Trophoblast cell (in vitro differentiated cells and primary cell): ENCODE measurements at regions not wholly inside any gene's neighbourhood (a gene's known extent, or its start where the extent isn't known, plus 50 kb on each side); places are given as distances from the start of the nearest gene placed in this dataset.

Experiments
- DNase-seq, 2 donors: peaks; one replicate each; pipeline ENCODE4 v3.0.0-alpha.2; 2016
- H2AFZ ChIP-seq: 2 replicates; pipeline ENCODE4 v1.6.1; 2013; ENCODE audit warnings: low read length, moderate library complexity, mild to moderate bottlenecking; ENCODE audit not compliant: insufficient read depth, poor library complexity
- H2AK5ac ChIP-seq: 2 replicates; pipeline ENCODE4 v1.6.1; 2013; ENCODE audit warnings: mild to moderate bottlenecking, low read length
- H2BK120ac ChIP-seq: 2 replicates; pipeline ENCODE4 v1.6.1; 2013; ENCODE audit warnings: low read length, mild to moderate bottlenecking, moderate library complexity; ENCODE audit not compliant: insufficient read depth, poor library complexity
- H2BK12ac ChIP-seq: 2 replicates; pipeline ENCODE4 v1.6.1; 2013; ENCODE audit warnings: mild to moderate bottlenecking, low read length, moderate library complexity
- H2BK5ac ChIP-seq: 2 replicates; pipeline ENCODE4 v1.6.1; 2013; ENCODE audit warnings: low read length, low read depth, moderate library complexity, mild to moderate bottlenecking; ENCODE audit not compliant: poor library complexity
- H3K14ac ChIP-seq: 2 replicates; pipeline ENCODE4 v1.6.1; 2013; ENCODE audit warnings: mild to moderate bottlenecking, low read length
- H3K18ac ChIP-seq: 2 replicates; pipeline ENCODE4 v1.6.1; 2013; ENCODE audit warnings: mild to moderate bottlenecking, low read length
- H3K23ac ChIP-seq: 2 replicates; pipeline ENCODE4 v1.6.1; 2013; ENCODE audit warnings: low read length
- H3K27ac ChIP-seq: 2 replicates; pipeline ENCODE4 v1.5.1; 2013; ENCODE audit warnings: low read depth, mild to moderate bottlenecking, inconsistent platforms, low read length, moderate library complexity
- H3K27me3 ChIP-seq: 2 replicates; pipeline ENCODE4 v1.6.1; 2013; ENCODE audit warnings: inconsistent platforms, mild to moderate bottlenecking, low read length, moderate library complexity; ENCODE audit not compliant: insufficient read depth
- H3K36me3 ChIP-seq, 2 experiments: 1 replicate in 1 of 2; 2 replicates in 1 of 2; pipeline ENCODE4 v1.6.1; 2013; ENCODE audit warnings: low read length in 2 of 2, mild to moderate bottlenecking in 2 of 2, moderate library complexity in 1 of 2; ENCODE audit not compliant: insufficient read depth in 2 of 2, control insufficient read depth in 1 of 2
- H3K4ac ChIP-seq: 2 replicates; pipeline ENCODE4 v1.6.1; 2013; ENCODE audit warnings: low read depth, mild to moderate bottlenecking, low read length, moderate library complexity
- H3K4me1 ChIP-seq, 2 experiments: 1 replicate in 1 of 2; 2 replicates in 1 of 2; pipeline ENCODE4 v1.6.1; 2013; ENCODE audit warnings: low read length in 2 of 2, mild to moderate bottlenecking in 2 of 2, moderate library complexity in 1 of 2; ENCODE audit not compliant: insufficient read depth in 2 of 2, control insufficient read depth in 1 of 2
- H3K4me2 ChIP-seq: 2 replicates; pipeline ENCODE4 v1.6.1; 2013; ENCODE audit warnings: inconsistent platforms, mild to moderate bottlenecking, low read length, moderate library complexity
- H3K4me3 ChIP-seq: 2 replicates; pipeline ENCODE4 v1.5.1; 2013; ENCODE audit warnings: mild to moderate bottlenecking, low read depth, low read length, inconsistent platforms
- H3K79me1 ChIP-seq: one replicate; pipeline ENCODE4 v1.6.1; 2013; ENCODE audit warnings: low read length
- H3K79me2 ChIP-seq: 2 replicates; pipeline ENCODE4 v1.6.1; 2013; ENCODE audit warnings: low read length, mild to moderate bottlenecking; ENCODE audit not compliant: control insufficient read depth, insufficient read depth, poor library complexity
- H3K9ac ChIP-seq: 2 replicates; pipeline ENCODE4 v1.6.1; 2013; ENCODE audit warnings: mild to moderate bottlenecking, low read length
- H3K9me3 ChIP-seq: 2 replicates; pipeline ENCODE4 v1.6.1; 2013; ENCODE audit warnings: low read depth, mild to moderate bottlenecking, control low read depth, inconsistent platforms, low read length; ENCODE audit not compliant: insufficient read depth
- H4K12ac ChIP-seq: 2 replicates; pipeline ENCODE4 v1.6.1; 2013; ENCODE audit warnings: low read depth, mild to moderate bottlenecking, low read length, moderate library complexity
- H4K8ac ChIP-seq: 2 replicates; pipeline ENCODE4 v1.6.1; 2013; ENCODE audit warnings: low read depth, mild to moderate bottlenecking, low read length, moderate library complexity
- H4K91ac ChIP-seq: one replicate; pipeline ENCODE4 v1.6.1; 2013; ENCODE audit warnings: low read depth, mild to moderate bottlenecking, low read length, moderate library complexity
- WGBS: extraction: QIAGEN DNeasy Blood & Tissue Kit; methylation state at CpG from one replicate; pipeline ENCODE4 v1.1.7; 2013; ENCODE audit warnings: missing lambda C conversion rate; ENCODE audit not compliant: insufficient read length, insufficient coverage; ENCODE audit errors: extremely low coverage; 5-methylcytosine and 5-hydroxymethylcytosine counted together

GRCh38 chr3:89619263-89619662 is 511.8 kb downstream of the EPHA3 start:
- no peak overlapping the region for H2BK5ac ChIP-seq
- H4K8ac ChIP-seq, result no peak overlapping the region
- no peak overlapping the region for H3K18ac ChIP-seq
- H2AFZ ChIP-seq, result no peak overlapping the region
- DNase-seq, result no peak
- H3K36me3 ChIP-seq, result no peaks in the 10 kb centered on the region
- H3K4ac ChIP-seq, result no peak overlapping the region
- no peaks in the 10 kb centered on the region for H3K9me3 ChIP-seq
- no peak overlapping the region for H2BK12ac ChIP-seq
- H4K91ac ChIP-seq, result no peak overlapping the region
- no CpG with 5 or more reads among the region's 1 CpG for WGBS
- H3K4me1 ChIP-seq, result peaks cover 0 to 4% of the 10 kb centered on the region in 2 experiments
- no peak overlapping the region for H3K4me3 ChIP-seq
- H3K27me3 ChIP-seq, result no peaks in the 10 kb centered on the region
- H3K23ac ChIP-seq, result no peak overlapping the region
- H3K9ac ChIP-seq, result no peak overlapping the region
- H3K14ac ChIP-seq, result no peak overlapping the region
- H4K12ac ChIP-seq, result no peak overlapping the region
- H3K27ac ChIP-seq, result no peak overlapping the region
- no peak overlapping the region for H2BK120ac ChIP-seq
- no peak overlapping the region for H2AK5ac ChIP-seq
- H3K79me1 ChIP-seq, result peaks cover 3% of the 10 kb centered on the region
- H3K79me2 ChIP-seq, result no peaks in the 10 kb centered on the region
- H3K4me2 ChIP-seq, result no peak overlapping the region

DNA sequence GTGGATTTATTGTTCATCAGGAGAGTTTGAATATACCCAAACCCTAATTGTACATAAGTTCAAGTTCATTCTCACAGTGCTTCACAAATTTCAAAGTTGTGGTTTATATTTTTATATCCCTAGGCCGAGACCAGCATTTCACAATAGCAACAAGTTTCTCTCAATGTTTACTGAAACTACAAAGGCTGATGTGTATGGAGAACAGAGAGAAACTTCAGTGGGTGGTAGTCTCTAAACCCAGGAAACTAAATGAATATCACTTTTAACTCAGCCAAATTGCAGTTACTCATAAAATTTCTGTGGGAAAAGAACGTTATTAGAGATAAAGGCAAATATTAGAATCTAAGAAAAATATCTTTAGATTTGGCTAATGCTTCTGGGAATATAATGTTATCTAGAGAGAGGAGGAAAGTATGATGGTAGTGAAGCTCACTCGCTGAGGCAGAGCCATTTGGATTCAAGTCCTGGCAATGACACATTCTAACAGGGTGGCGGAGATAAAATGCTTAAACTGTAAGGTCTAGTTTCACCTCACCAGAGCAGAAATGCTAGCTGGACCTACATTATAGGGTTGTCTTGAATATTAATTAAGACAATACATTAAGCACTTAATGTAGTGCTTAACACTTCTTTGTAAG is 514.8 kb downstream of the EPHA3 start:
- Histone ChIP-seq H3K79me2 (no peaks in the 10 kb centered on the region), H3K36me3 (no peaks in the 10 kb centered on the region), H2AK5ac (no peak overlapping the region), H2BK120ac (no peak overlapping the region), H3K4me3 (no peak overlapping the region), H4K8ac (no peak overlapping the region), H3K14ac (no peak overlapping the region), H3K18ac (no peak overlapping the region), H2BK12ac (no peak overlapping the region), H3K4ac (no peak overlapping the region), H3K23ac (no peak overlapping the region), H3K9ac (no peak overlapping the region), H2AFZ (no peak overlapping the region), H2BK5ac (no peak overlapping the region), H3K4me1 (peaks cover 0 to 4% of the 10 kb centered on the region in 2 experiments), H3K4me2 (no peak overlapping the region), H3K9me3 (no peaks in the 10 kb centered on the region), H4K12ac (no peak overlapping the region), H3K27ac (no peak overlapping the region), H3K79me1 (peaks cover 3% of the 10 kb centered on the region), H4K91ac (no peak overlapping the region), H3K27me3 (no peaks in the 10 kb centered on the region)
- no peak for DNase-seq
- no CpG with 5 or more reads among the region's 4 CpGs for WGBS

DNA sequence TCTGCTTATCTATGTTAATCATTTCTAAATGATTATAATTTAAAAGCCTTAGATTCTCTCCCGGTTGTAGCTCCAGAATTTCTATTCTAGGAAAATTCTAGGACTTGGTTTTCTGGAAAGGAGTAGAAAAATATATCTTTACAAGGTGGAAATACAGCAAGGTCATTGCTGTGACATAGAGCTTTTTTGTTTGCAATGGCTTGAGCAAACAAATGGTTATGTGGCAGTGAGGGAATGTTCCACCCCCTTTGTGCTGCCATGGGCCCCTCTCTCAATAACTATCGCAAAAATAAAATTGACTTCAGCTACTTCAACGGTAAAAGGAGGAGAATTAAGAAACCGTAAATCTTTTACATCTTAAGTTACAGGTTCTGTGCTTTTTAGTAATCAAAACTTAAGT is 517.1 kb downstream of the EPHA3 start:
- Histone ChIP-seq H3K18ac (no peak overlapping the region), H3K27ac (no peak overlapping the region), H2BK5ac (no peak overlapping the region), H3K79me2 (no peaks in the 10 kb centered on the region), H2BK12ac (no peak overlapping the region), H4K12ac (no peak overlapping the region), H2AFZ (no peak overlapping the region), H3K4me3 (no peak overlapping the region), H3K36me3 (no peaks in the 10 kb centered on the region), H3K79me1 (no peaks in the 10 kb centered on the region), H2BK120ac (no peak overlapping the region), H3K4ac (no peak overlapping the region), H3K14ac (no peak overlapping the region), H4K91ac (no peak overlapping the region), H3K23ac (no peak overlapping the region), H3K4me2 (no peak overlapping the region), H3K27me3 (no peaks in the 10 kb centered on the region), H2AK5ac (no peak overlapping the region), H3K9me3 (no peaks in the 10 kb centered on the region), H3K9ac (no peak overlapping the region), H4K8ac (no peak overlapping the region), H3K4me1 (no peaks in the 10 kb centered on the region)
- DNase-seq, result no peak
- no CpG with 5 or more reads among the region's 4 CpGs for WGBS

DNA sequence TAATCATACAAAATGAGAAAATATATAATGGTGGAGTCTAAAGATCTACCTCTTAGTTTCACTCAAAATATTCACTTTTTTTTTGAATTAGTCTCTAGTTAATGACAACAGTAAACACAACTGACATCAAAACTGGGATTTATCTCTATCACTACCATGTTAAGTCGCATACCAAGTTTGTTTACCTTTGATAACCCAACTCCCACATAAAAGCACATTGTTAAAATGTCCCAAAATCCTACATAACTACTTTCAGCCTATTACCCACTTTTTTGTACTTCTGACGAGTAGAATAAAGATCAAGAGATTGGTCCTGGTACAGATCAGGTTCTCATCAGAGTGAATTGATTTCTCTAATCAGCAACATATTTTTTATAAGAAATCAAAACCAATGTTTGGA is 518.5 kb downstream of the EPHA3 start:
- H2BK12ac ChIP-seq, result no peak overlapping the region
- H3K4me2 ChIP-seq, result no peak overlapping the region
- H2AFZ ChIP-seq, result no peak overlapping the region
- H4K8ac ChIP-seq, result no peak overlapping the region
- no peak overlapping the region for H4K12ac ChIP-seq
- H4K91ac ChIP-seq, result no peak overlapping the region
- no peaks in the 10 kb centered on the region for H3K79me2 ChIP-seq
- H3K27me3 ChIP-seq, result no peaks in the 10 kb centered on the region
- no peak overlapping the region for H3K9ac ChIP-seq
- DNase-seq, result no peak
- H3K27ac ChIP-seq, result no peak overlapping the region
- H3K36me3 ChIP-seq, result no peaks in the 10 kb centered on the region
- H3K4me3 ChIP-seq, result no peak overlapping the region
- H3K14ac ChIP-seq, result no peak overlapping the region
- no peak overlapping the region for H2BK120ac ChIP-seq
- no peak overlapping the region for H2AK5ac ChIP-seq
- no peak overlapping the region for H3K4ac ChIP-seq
- no peaks in the 10 kb centered on the region for H3K4me1 ChIP-seq
- H3K79me1 ChIP-seq, result no peaks in the 10 kb centered on the region
- H3K18ac ChIP-seq, result no peak overlapping the region
- no CpG with 5 or more reads among the region's 2 CpGs for WGBS
- H3K23ac ChIP-seq, result no peak overlapping the region
- H3K9me3 ChIP-seq, result no peaks in the 10 kb centered on the region
- H2BK5ac ChIP-seq, result no peak overlapping the region
